Smooth muscle cell (in vitro differentiated cells): ENCODE measurements at regions not wholly inside any gene's neighbourhood (a gene's known extent, or its start where the extent isn't known, plus 50 kb on each side); places are given as distances from the start of the nearest gene placed in this dataset.

Experiments used
- DNase-seq: peaks from one replicate; lab custom pipeline; 2025; ENCODE audit not compliant: unreplicated experiment; lab: John Stamatoyannopoulos, UW
- H2AFZ ChIP-seq: fragments of 200-600 bp; sonication (generic); 2 replicates; pipeline ENCODE4 v1.6.0; 2016; ENCODE audit warnings: antibody characterized with exemption, low read depth, mild to moderate bottlenecking
- H3F3A ChIP-seq: fragments of 200-600 bp; sonication (generic); 2 replicates; pipeline ENCODE4 v1.6.0; 2017; ENCODE audit warnings: antibody characterized with exemption, low read depth
- H3K27ac ChIP-seq: fragments of 200-600 bp; sonication (generic); 2 replicates; pipeline ENCODE4 v1.5.1; 2016; ENCODE audit warnings: low read depth, mild to moderate bottlenecking
- H3K27me3 ChIP-seq: fragments of 200-600 bp; sonication (generic); 2 replicates; pipeline ENCODE4 v1.6.1; 2016; ENCODE audit warnings: low read depth, mild to moderate bottlenecking
- H3K36me3 ChIP-seq: fragments of 200-600 bp; sonication (generic); 2 replicates; pipeline ENCODE4 v1.5.1; 2016; ENCODE audit warnings: low read depth
- H3K4me1 ChIP-seq: fragments of 200-600 bp; sonication (generic); 2 replicates; pipeline ENCODE4 v1.5.1; 2016; ENCODE audit warnings: low read depth
- H3K4me2 ChIP-seq: fragments of 200-600 bp; sonication (generic); 2 replicates; pipeline ENCODE4 v1.6.0; 2016; ENCODE audit warnings: mild to moderate bottlenecking
- H3K4me3 ChIP-seq: fragments of 200-600 bp; sonication (generic); 2 replicates; pipeline ENCODE4 v1.5.1; 2016; ENCODE audit warnings: mild to moderate bottlenecking
- H3K79me2 ChIP-seq: fragments of 200-600 bp; sonication (generic); 2 replicates; pipeline ENCODE4 v1.6.0; 2016; ENCODE audit warnings: low read depth, mild to moderate bottlenecking
- H3K9ac ChIP-seq: fragments of 200-600 bp; sonication (generic); 2 replicates; pipeline ENCODE4 v1.6.0; 2016; ENCODE audit warnings: low read depth
- H3K9me3 ChIP-seq: fragments of 200-600 bp; sonication (generic); replicated peaks from 2 replicates; pipeline ENCODE4 v1.5.1; 2016; ENCODE audit warnings: low read depth
- H4K20me1 ChIP-seq: fragments of 200-600 bp; sonication (generic); 2 replicates; pipeline ENCODE4 v1.6.0; 2016; ENCODE audit warnings: low read depth
- CTCF ChIP-seq: fragments of 200-600 bp; sonication (generic); IDR thresholded peaks from 2 replicates; pipeline ENCODE4 v1.5.1; 2017; ENCODE audit warnings: borderline replicate concordance, mild to moderate bottlenecking, antibody characterized with exemption; ENCODE audit not compliant: insufficient read depth, poor library complexity, severe bottlenecking
- WGBS: methylation state at CpG from one replicate; pipeline ENCODE4 v1.1.7; 2016; ENCODE audit warnings: low lambda C conversion rate; 5-methylcytosine and 5-hydroxymethylcytosine counted together

GRCh38 chr5:3811116-3811515 is 215.5 kb downstream of the IRX1 start:
- Histone ChIP-seq H2AFZ (no peak overlapping the region), H3K4me3 (no peak overlapping the region), H3K27me3 (no peaks in the 10 kb centered on the region), H3K27ac (no peak overlapping the region), H3K36me3 (no peaks in the 10 kb centered on the region), H3K9me3 (no peaks in the 10 kb centered on the region), H3K79me2 (no peaks in the 10 kb centered on the region), H3K9ac (no peak overlapping the region), H3K4me1 (no peaks in the 10 kb centered on the region), H3F3A (no peaks in the 10 kb centered on the region), H4K20me1 (no peaks in the 10 kb centered on the region), H3K4me2 (no peak overlapping the region)
- no peak for DNase-seq
- 83% methylated on average over 1 of the region's 1 CpG for WGBS
- TF ChIP-seq CTCF: no peak

- no peak overlapping the region for H3K9ac ChIP-seq
- no peak overlapping the region for H3K27ac ChIP-seq
- WGBS: 91% methylated on average over 6 of the region's 6 CpGs
- TF ChIP-seq CTCF: no peak
- no peaks in the 10 kb centered on the region for H4K20me1 ChIP-seq
- H3K9me3 ChIP-seq: no peaks in the 10 kb centered on the region
- no peaks in the 10 kb centered on the region for H3K79me2 ChIP-seq
- no peaks in the 10 kb centered on the region for H3F3A ChIP-seq
- DNase-seq: no peak
- no peak overlapping the region for H3K4me3 ChIP-seq
- H3K36me3 ChIP-seq: no peaks in the 10 kb centered on the region
- H2AFZ ChIP-seq: no peak overlapping the region
- no peak overlapping the region for H3K4me2 ChIP-seq
- no peaks in the 10 kb centered on the region for H3K4me1 ChIP-seq
- H3K27me3 ChIP-seq: no peaks in the 10 kb centered on the region
Observed at GRCh38 chr5:3818624-3819023, 223.0 kb downstream of the IRX1 start.

- no peak for DNase-seq
- Histone ChIP-seq H3K4me2 (no peak overlapping the region), H3K9me3 (no peaks in the 10 kb centered on the region), H4K20me1 (no peaks in the 10 kb centered on the region), H3F3A (no peaks in the 10 kb centered on the region), H3K9ac (no peak overlapping the region), H3K4me3 (no peak overlapping the region), H3K27me3 (no peaks in the 10 kb centered on the region), H2AFZ (no peak overlapping the region), H3K4me1 (no peaks in the 10 kb centered on the region), H3K27ac (no peak overlapping the region), H3K36me3 (no peaks in the 10 kb centered on the region), H3K79me2 (no peaks in the 10 kb centered on the region)
- TF ChIP-seq CTCF: no peak
- 65% methylated on average over 12 of the region's 12 CpGs for WGBS
Observed at GRCh38 chr5:3825531-3826451, 230.2 kb downstream of the IRX1 start.

- WGBS: 88% methylated on average over 8 of the region's 8 CpGs
- Histone ChIP-seq H3K36me3 (no peaks in the 10 kb centered on the region), H3K9me3 (no peaks in the 10 kb centered on the region), H3K4me3 (no peak overlapping the region), H2AFZ (no peak overlapping the region), H4K20me1 (no peaks in the 10 kb centered on the region), H3K4me1 (no peaks in the 10 kb centered on the region), H3K27ac (no peak overlapping the region), H3F3A (no peaks in the 10 kb centered on the region), H3K27me3 (no peaks in the 10 kb centered on the region), H3K79me2 (no peaks in the 10 kb centered on the region), H3K4me2 (no peak overlapping the region), H3K9ac (no peak overlapping the region)
- no peak for TF ChIP-seq CTCF
- DNase-seq: no peak
Observed at GRCh38 chr5:3827624-3828023, 232.0 kb downstream of the IRX1 start.
